ENCODE measurements at regions not wholly inside any gene's neighbourhood (a gene's known extent, or its start where the extent isn't known, plus 50 kb on each side); places are given as distances from the start of the nearest gene placed in this dataset.
A peak's percentile ranks its signal among the peaks of the same experiment; 100 is the strongest.
"Not testable (repeated sequence)": the region's sequence is repeated elsewhere in the genome, so short reads cannot be mapped to it uniquely, and the experiment has no call there.

DNA sequence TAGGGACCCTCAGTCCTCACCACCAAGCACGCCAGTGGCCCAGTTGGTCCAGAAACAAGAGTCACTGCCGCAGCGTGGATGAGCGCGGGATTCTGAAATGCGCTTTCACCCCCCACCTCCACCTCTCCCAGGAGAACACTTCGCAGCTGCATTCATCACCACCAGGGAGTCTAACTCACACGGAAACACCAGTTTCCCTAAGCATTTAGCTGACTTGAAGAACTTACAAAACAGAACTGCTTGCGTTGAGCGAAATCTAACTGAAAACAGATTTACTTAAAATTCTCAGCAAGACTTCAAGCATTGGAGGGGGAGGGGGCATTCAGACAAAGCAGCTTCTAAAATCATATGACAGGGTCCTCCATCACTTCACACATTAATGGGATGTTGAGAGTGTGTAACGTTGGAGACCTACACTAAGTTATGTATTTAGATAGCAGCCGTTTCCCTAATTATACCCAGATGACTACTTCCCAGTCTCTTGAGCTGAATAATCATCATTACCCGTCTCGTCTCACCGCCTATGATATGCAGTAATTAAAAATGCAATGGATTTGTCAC is 258.2 kb upstream of the IRS2 start:
- peak; percentile 37 for DNase-seq (ENCODE audit: low spot score)

DNA sequence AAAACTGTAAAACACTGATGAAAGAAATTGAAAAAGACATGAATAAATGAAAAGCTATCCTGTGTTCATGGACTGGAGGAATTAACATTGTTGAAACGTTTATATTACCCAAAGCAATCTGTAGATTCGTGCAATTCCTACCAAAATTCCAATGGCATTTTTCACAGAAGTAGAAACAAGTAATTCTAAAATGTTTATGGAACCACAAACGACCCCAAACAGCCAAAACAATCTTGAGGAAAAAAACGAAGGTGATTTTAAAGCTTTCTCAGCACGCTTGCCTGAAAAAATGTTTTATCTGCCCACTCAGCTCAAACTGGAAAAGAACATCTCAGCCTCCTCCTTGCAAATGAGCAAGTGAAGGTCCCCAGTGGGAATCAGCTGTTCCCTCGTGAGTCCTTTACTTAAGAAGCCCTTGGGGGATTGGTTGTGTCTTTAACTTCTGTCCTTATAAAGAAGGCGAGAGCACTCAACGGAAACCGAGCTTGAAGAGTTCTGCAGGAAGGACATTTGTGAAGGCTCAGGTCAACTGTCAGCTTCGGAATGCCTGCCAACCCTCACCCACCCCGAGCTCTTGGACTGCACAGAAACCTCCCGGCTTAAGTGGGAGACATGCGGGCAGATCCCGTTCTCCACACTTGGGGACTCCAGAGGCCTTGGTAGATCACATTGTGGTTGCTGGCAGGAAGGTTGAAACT is 256.0 kb upstream of the IRS2 start:
- DNase-seq (ENCODE audit: low spot score), result no peak

DNA sequence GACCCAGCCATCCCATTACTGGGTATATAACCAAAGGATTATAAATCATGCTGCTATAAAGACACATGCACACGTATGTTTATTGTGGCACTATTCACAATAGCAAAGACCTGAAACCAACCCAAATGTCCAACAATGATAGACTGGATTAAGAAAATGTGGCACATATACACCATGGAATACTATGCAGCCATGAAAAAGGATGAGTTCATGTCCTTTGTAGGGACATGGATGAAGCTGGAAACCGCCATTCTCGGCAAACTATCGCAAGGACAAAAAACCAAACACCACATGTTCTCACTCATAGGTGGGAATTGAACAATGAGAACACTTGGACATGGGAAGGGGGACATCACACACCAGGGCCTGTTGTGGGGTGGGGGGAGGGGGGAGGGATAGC is 255.3 kb upstream of the IRS2 start:
- DNase-seq (ENCODE audit: low spot score), result not testable (repeated sequence)

DNA sequence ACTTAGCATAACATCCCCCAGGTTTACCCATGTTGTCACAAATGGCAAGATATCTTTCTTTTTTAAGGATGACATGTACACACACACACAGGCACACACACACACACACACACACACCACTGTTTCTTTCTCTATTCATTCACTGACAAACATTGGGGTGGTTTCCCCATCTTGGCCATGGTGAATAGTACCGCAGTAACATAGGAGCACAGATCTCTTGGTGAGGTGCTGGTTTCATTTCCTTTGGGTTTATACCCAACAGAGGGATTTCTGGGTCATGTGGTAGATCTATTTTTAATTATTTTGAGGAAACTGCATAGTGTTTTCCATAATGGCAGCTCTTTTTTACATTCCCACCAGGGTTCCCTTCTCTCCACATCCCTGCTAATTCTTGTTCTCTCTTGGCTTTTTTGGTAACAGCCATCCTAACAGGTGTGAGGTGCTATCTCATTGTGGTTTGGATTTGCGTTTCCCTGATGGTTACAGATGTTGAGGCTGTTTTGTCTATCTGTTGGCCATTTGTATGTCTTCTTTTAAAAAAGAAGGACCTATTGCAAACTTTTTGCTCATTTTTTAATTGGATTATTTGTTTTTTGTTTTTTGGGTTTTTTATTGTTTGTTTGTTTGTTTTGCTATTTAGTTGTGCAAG is 251.7 kb upstream of the IRS2 start:
- DNase-seq (ENCODE audit: low spot score), result no peak

DNA sequence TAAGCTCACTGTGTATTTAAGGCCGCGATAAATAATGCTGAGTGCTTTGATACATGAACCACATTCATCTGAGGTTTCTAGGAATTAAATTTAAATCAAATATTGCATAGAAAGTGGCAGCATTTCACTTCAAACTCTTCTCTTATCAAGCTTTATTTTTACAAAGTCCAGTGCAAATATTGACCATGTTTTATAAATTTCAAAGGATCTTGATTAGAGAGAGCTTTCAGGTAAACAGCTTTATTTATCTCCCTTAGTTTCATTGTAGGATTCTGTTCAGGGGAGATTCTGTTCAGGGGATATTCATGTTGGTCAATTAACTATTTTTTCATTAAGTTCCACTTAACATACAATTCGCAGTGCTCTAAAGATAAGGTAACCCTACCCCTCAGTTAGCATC is 249.7 kb upstream of the IRS2 start:
- DNase-seq (ENCODE audit: low spot score), result no peak

DNA sequence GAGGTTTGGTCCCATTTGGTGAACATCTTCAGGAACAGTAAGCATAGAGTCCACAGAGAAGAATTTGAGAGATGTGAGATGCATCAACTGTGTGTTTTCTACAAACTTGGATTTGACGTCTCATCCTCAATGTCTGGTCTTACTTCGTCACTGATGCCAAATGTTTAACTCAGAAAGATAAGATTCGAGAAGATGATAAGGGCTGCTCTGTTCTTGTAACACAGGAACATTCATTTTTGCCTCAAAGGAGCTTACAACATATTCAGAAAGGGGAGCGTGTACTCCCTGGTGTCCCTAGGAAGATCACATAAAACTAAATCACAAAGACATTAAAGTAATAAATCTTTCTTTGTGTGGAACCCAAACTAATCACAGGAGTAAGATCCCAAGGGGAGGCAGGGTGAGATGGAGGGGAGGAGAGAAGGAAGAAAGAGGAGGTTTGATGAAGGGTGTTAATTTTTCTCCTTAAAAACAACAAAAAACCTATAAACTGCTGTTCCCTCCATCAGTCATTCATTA is 247.7 kb upstream of the IRS2 start:
- DNase-seq (ENCODE audit: low spot score), result no peak

DNA sequence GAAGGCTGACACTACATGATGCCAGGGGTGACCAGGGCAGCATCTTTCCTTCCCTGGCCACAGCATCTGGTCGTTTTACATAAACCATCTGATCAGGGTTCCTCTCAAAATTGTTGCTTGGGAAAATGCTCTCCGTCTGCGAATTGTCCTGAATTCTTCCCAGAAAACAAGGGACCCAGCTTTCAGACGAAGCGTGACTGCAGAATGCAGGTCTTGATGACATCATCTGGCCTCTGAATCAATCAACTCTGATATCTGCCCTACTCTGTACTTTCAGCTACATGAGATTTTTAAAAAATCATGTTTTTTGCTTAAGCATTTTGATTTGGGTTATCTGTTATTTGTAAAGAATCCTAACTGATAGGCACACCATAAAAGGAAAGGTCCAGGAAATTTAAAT is 246.6 kb upstream of the IRS2 start:
- DNase-seq (ENCODE audit: low spot score), result no peak

DNA sequence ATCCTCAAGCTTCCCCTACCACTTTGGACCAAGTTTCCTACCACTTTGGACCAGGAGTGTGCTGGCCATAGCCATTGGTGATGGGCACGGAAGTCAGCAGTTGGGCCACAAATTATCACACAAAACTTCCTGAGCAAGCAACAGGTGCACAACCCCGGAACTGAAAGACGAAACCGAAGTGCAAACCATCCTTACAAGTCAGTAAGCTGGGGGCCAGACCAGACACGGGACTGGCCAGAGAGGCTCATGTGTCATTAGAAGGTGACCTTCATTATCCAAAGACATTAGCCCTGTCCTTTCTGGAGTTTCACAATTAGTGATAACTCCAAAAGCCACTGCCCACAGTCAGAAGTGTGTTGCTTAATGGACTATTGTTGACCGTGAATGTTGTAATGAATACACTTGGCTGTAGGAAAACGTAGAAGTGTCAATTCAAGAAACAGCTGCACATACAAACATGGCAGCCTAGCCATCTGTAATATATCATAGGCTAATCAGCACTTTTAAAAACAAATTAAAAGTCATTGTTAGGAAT is 244.1 kb upstream of the IRS2 start:
- no peak for DNase-seq (ENCODE audit: low spot score)

DNA sequence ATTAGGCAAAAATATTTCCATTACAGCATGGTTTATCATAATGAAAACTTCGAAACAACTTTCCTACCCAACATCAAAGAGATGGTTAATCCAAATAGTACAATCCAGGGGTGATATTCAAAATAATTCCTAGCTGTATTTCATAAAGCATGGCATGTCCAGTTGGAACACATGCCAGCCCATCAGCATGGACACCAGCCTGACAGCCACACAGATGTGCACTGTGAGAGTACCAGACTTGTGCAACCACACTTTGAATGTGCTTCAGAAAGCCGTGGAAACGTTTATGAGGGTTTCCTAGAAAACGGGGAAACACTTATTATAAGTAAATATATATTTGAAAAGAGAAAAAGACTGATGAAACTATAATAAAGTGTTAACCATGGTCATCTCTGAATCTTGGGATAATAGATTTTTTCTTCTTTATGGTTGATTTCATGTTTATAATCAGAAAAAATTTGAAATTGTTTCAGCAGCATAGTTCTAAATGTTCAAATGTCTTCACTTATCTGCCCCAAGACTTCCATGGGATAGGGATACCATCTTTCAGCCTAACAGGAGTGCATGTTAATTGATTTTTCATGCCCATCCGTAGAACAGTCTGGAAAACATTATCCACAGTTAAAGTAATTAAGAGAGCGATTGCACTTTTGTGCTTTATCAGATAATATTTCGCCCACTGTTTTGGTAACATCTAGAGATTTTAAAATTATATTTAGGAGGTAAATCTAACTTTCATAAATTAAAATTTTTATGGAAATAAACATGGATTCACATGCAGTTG is 242.6 kb upstream of the IRS2 start:
- DNase-seq (ENCODE audit: low spot score), result no peak

DNA sequence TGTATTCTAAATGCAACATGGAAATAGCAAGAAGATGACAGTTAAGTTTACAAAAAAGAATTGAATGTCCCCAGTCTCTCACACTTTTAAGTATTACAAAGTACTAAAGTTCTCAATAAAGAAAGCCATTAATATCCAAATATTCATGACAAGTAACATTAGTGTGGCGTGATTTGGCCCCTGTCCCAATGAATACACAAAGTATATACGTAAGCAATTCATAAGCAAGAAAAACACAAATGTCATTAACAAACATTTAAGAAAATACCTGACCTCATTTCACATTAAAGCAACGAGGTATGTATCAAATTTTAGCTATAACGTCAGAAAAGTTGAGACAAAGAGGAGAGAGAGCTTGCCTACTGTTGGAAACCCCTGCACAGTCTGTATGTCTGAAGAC is 241.9 kb upstream of the IRS2 start:
- DNase-seq (ENCODE audit: low spot score), result no peak

DNA sequence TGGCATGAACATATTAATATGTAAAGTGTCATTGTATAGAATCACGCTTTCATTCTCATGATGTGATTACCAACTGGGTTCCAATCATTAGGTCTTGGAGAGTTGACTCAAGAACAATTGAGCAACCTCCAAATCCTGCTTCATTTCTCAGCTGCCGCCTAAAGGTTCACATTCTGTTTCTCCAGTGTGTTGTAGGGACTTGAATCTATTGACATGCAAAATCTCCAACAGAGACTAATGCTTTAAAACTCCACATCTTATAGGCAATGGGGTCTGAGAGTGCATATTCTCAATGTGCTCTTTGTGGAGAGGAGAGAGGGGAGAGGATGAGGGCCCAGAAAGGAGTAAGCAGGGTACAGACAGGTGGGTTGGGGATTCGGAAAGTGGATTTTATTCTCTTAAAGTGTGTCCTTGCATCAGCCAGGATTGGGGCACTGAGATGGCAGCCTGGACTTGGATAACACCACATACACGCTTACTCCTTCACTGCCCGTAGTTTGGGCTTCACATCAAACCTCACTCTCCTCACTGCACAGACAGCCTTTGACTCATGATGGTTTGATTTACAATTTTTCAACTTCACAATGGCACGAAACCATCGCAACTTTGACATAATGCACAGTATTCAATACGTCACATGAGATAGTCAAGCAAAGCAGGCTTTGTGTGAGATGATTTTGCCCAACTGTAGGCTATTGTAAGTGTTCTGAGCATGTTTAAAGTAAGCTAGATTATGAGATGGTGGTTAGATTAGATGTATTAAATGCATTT is 241.3 kb upstream of the IRS2 start:
- DNase-seq (ENCODE audit: low spot score), result no peak

DNA sequence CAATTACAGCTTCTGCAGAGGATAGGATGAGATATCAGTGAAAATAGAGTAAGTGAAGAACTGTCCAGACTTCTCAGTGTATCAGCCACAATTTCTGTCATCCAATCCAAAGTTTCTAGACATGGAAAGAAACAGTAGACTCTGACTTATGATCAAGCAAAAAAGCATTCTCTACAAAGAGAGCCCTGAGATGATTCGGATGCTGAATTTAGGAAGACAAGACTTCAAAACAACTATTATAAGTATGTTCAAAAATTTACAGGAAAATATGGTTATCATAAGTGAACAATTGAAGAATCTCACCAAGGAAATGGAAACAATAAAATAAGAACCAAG is 238.2 kb upstream of the IRS2 start:
- DNase-seq (ENCODE audit: low spot score), result no peak

DNA sequence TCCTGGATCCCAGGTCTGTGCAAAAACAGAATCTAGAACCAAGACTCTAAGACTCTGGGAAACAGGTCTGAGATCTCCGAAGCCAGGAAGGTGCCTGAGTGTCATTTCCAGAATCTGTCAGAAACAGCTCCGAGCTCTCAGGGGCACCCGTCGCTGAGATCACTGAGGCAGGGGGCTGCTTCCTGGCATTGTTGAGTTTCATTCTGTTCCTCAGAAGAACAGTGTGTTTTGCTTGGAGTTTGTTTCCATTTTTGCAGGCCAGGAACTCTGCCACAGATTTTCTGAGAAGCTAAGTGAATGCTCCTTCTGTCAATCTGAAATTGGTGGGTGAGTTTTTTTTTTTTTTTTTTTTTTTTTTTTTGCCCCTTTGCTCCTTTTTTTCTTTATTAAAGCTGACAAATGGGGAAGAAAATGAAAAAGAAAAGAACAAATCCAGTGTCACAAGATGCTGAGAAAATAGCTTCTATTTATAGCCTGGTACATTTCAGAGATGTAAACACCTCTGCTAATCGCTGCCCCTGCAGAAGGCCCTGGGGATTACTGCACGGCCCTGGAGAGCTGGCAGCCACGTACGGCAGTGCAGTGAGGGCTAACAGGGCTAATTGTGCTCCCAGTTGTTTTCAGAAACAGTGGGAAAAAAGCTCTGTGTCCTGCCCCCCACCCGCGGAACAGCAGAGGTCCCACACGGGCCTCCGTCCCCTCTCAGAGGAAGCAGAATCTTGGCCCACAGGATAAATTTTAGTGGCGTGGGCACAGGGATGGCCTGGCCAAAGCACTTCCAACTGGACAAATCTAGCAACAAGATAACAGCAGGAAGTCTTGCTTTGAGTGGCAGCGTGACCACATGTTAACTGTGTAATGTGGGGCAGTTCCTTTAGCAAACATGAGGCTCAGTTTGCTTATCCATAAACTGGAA is 237.6 kb upstream of the IRS2 start:
- no peak for DNase-seq (ENCODE audit: low spot score)

DNA sequence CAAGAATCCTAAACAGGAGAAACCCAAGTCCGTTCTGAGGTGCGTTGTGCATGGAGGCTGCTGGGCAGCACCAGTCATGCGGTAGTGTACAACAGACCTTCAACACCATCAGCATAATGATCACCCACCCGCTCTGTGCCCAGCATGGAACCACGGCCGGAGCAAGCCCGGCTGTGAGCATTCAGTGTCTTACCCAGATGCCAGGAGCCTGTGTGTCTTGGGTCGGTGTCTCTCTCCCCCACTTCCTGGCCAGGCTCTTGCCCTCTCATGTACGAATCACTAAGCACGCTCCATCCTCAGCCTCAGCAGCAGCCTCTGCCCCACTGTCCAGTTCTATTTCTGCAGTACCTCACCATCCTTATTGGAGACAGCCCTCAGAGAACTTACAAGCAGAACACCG is 231.6 kb upstream of the IRS2 start:
- peak; percentile 71 for DNase-seq (ENCODE audit: low spot score)

DNA sequence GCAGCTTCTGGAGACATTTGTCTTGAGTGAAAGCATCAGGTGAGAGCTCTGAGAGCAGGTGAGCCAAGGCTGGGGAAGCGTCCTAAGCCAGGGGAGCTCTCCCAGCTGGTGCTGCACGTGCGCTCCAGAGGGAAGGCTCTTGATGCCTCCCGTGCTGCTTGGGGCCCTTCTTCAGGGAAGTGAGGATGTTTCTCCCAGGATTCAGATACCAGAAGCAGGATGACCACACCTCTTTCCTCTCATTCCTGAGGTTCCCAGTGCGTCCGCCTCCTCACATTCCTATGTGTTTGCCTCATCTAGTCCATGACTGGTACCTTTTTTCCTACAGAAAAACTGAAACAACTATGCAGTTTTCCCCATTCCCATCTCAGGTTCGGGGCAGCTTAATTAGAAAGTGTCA is 231.0 kb upstream of the IRS2 start:
- peak; percentile 96 for DNase-seq (ENCODE audit: low spot score)

DNA sequence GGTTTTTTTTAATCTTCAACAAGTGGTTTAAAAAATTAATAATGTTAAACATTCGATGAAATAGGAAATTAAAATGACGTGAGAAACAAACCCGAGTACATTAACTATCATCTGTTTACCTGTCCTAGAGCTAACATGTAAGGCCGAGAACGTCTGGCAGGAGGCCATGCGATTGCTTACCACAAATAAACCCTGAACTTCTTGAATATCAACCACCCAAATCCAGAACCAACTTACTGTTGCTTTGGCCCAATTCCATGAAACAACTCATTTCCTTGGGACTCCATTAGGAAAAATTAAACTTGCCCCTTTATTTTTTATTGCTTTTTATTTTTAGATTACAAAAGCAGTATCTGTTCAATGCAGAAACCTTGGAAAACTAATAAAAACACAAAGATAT is 228.9 kb upstream of the IRS2 start:
- peak; percentile 55 for DNase-seq (ENCODE audit: low spot score)

DNA sequence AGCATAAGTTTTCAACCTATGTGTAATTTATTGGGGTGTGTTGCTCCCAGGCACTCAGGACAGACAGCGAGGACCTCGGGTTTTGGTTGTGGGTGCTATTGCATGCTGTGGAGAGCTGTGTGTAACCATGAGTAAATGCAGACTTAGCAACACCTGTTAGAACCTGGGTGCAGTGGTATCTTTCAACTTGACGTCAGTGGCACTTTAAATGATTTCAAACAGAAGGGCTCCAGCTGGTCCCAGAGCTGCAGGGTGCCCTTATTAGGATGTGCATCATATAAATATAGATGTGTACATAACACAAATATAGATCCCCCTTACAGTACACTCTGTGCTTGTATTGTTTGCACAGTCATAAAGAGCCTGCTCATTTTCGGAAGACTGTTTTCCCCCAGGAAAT is 228.3 kb upstream of the IRS2 start:
- DNase-seq (ENCODE audit: low spot score), result no peak

DNA sequence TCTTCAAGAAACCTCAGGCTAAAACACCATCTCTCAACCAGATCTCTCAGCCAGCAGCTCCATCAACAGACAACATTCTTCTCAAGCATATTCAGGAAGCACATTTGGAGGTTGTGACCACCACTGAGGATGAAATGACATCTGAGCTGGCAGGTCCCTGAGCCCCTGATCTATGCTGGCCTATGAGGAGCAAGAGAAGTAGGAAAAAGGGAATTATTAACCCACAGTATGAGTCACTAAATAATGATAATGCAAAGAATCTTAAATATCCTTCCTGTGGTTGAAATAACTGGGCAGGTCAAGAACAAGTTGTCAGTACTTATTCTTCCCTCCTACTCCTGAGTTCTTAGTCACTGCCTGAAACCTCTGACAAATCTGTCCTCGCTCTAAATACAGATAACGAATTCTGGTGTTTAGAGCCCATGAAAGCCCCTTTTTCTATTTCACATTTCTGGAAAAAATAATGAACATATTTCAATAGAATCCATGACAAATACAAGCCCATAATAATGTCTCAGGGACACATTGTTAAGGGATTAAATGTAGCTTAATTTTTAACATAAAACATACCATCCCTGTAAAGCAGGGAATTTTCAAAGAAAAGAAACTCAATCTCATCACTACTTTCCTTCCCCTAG is 225.8 kb upstream of the IRS2 start:
- DNase-seq (ENCODE audit: low spot score), result peak; percentile 99

DNA sequence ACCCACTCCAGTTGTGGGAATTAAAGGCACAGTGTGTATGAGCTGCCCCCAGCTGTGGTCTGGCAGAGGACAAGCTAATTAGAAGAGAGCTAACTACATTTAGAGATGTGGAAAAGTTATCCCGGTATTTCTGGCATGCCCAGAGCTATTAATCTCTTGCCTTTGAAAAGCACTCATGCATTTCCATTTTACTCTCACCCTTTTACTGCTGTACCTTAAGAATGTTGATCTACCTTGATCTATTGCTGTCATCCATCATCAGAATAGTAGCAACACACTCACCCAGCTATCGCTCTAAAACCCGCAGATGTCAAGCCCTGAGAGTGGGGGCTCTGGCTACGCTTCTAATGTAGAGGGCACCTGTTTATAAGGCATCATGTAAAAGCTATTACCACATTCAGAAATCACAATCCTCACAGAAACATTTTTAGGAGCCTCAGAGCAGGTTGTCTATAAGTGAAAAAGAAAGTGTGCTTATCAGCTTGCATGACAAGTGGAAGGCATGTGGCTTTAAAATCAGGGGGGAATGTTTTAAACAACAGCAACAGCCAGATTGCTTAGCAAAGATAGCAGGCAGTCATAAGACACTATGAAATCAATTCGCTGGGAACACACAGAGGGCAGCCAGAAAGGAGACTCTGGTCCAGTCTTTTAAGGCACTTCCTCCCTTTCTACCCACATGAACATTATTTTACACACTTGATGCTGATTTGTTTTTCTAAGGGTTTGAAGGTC is 224.2 kb upstream of the IRS2 start:
- peak; percentile 61 for DNase-seq (ENCODE audit: low spot score)

DNA sequence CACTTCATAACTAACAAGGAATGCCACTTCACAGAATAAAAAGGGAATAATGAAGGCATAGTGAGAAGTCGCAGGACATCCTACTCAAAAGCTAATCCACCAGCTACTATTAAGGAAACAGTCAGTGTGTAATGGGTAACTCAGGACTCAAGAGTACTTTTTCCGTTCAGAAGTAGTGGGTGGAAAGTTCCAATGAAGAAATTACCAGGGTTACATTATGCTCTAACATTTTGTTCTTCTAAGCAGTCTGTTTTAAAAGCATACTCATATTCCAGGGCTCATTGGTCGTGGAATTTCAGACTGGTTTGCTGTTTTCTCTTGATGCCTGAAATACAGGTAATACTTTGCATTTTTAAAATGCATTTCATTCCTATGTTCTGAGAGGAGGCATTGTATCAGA is 222.4 kb upstream of the IRS2 start:
- peak; percentile 76 for DNase-seq (ENCODE audit: low spot score)
